HCT116 (cell line): ENCODE measurements at regions not wholly inside any gene's neighbourhood (a gene's known extent, or its start where the extent isn't known, plus 50 kb on each side); places are given as distances from the start of the nearest gene placed in this dataset.

Experiments used
- ATAC-seq: fragments of 200-7000 bp; cut with Tn5 transposase; 2 replicates; pipeline ENCODE4 v1.9.1; 2020; ENCODE audit warnings: mild to moderate bottlenecking, moderate library complexity
- BruUV-seq: library from RNA; stranded (reverse); fragments of 400-500 nt; replicated peaks from 2 replicates; lab custom pipeline; 2021; lab: Mats Ljungman, UMichigan
- CTCF ChIA-PET: fragments of 300-600 bp; sonication (Branson Sonifier 250); formaldehyde crosslinking; loops from one replicate; lab custom pipeline; 2021; ENCODE audit warnings: antibody characterized with exemption; lab: Charles Lee
- POLR2A ChIA-PET: fragments of 300-600, 350-600 bp; sonication (Branson Sonifier 250); formaldehyde crosslinking; loops from one replicate; lab custom pipeline; 2021; ENCODE audit warnings: antibody characterized with exemption; lab: Charles Lee
- RAD21 ChIA-PET, 2 experiments: fragments of 300-600 bp; sonication (Branson Sonifier 250); formaldehyde crosslinking; loops; one replicate each; lab custom pipeline; 2023; ENCODE audit warnings: low total read pairs in 2 of 2; ENCODE audit not compliant: uncharacterized antibody in 2 of 2, unreplicated experiment in 2 of 2, low non-redundant PET in 1 of 2; lab: Charles Lee
- DNase-seq: peaks from one replicate; pipeline ENCODE4 v3.0.0-alpha.2; 2010; ENCODE audit warnings: low read depth, low spot score
- H2AFZ ChIP-seq: fragments of 200-600 bp; shearing (Covaris generic), sonication (generic); 2 replicates; pipeline ENCODE4 v1.6.1; 2017; ENCODE audit warnings: low read depth, mixed run types, mixed read lengths, antibody characterized with exemption, low read length; ENCODE audit not compliant: poor library complexity, severe bottlenecking
- H3K27ac ChIP-seq: 2 replicates; pipeline ENCODE4 v1.5.1; 2012; ENCODE audit warnings: low read depth, low read length
- H3K27me3 ChIP-seq: fragments of 200-600 bp; sonication (generic); 2 replicates; pipeline ENCODE4 v1.6.1; 2016; ENCODE audit warnings: mixed run types, low read length, mixed read lengths; ENCODE audit not compliant: insufficient read depth
- H3K36me3 ChIP-seq, 2 experiments: fragments of 200-500 bp in 1 of 2; fragments of 200-600 bp in 1 of 2; sonication (Bioruptor generic) in 1 of 2; sonication (generic) in 1 of 2; 2 replicates each; pipeline versions ENCODE4 v1.5.1 to v1.6.1; 2014 to 2016; ENCODE audit warnings: low read length in 2 of 2, inconsistent platforms in 1 of 2, mixed read lengths in 1 of 2, mixed run types in 1 of 2; ENCODE audit not compliant: insufficient read depth in 2 of 2, control insufficient read depth in 1 of 2
- H3K4me1 ChIP-seq, 2 experiments: fragments of 200-600 bp in 1 of 2; sonication (generic) in 1 of 2; 2 replicates each; pipeline versions ENCODE4 v1.5.1 to v1.6.1; 2012 to 2017; ENCODE audit warnings: low read length in 2 of 2, inconsistent platforms in 1 of 2, mild to moderate bottlenecking in 1 of 2, mixed read lengths in 1 of 2, mixed run types in 1 of 2, moderate library complexity in 1 of 2; ENCODE audit not compliant: insufficient read depth in 2 of 2, control insufficient read depth in 1 of 2
- H3K4me2 ChIP-seq: fragments of 200-600 bp; sonication (generic); 2 replicates; pipeline ENCODE4 v1.6.1; 2017; ENCODE audit warnings: mixed run types, low read length, mixed read lengths
- H3K4me3 ChIP-seq, 2 experiments: fragments of 200-600 bp in 1 of 2; sonication (generic) in 1 of 2; replicated peaks in 1 of 2; 2 replicates each; pipeline ENCODE4 v1.5.1; 2011 to 2016; ENCODE audit warnings: low read length in 2 of 2, control low read depth in 1 of 2, low read depth in 1 of 2, mild to moderate bottlenecking in 1 of 2, mixed read lengths in 1 of 2, mixed run types in 1 of 2
- H3K79me2 ChIP-seq: fragments of 200-600 bp; sonication (generic); 2 replicates; pipeline ENCODE4 v1.6.1; 2017; ENCODE audit warnings: mild to moderate bottlenecking, mixed run types, low read length, moderate library complexity, mixed read lengths; ENCODE audit not compliant: insufficient read depth
- H3K9ac ChIP-seq: fragments of 200-600 bp; sonication (generic); 2 replicates; pipeline ENCODE4 v1.6.1; 2016; ENCODE audit warnings: low read length, mixed read lengths
- H3K9me2 ChIP-seq: fragments of 200-600 bp; sonication (generic), shearing (Covaris generic); 2 replicates; pipeline ENCODE4 v1.6.1; 2017; ENCODE audit warnings: mixed run types, mild to moderate bottlenecking, moderate library complexity; ENCODE audit not compliant: insufficient read depth
- H3K9me3 ChIP-seq, 2 experiments: fragments of 200-500 bp in 1 of 2; fragments of 200-600 bp in 1 of 2; sonication (Bioruptor generic) in 1 of 2; sonication (generic) in 1 of 2; 2 replicates each; pipeline ENCODE4 v1.6.1; 2014 to 2017; ENCODE audit warnings: low read length in 2 of 2, mixed read lengths in 2 of 2, inconsistent platforms in 1 of 2, low read depth in 1 of 2, mild to moderate bottlenecking in 1 of 2, mixed run types in 1 of 2, moderate library complexity in 1 of 2; ENCODE audit not compliant: control insufficient read depth in 1 of 2, insufficient read depth in 1 of 2
- H4K20me1 ChIP-seq: fragments of 200-600 bp; sonication (generic), shearing (Covaris generic); 2 replicates; pipeline ENCODE4 v1.6.1; 2017; ENCODE audit warnings: mixed run types, mild to moderate bottlenecking, moderate library complexity; ENCODE audit not compliant: insufficient read depth
- CBX3 ChIP-seq: IDR thresholded peaks from 2 replicates; pipeline ENCODE4 v1.6.1; 2012; ENCODE audit warnings: low read depth
- CEBPB ChIP-seq: IDR thresholded peaks from 2 replicates; pipeline ENCODE4 v1.6.1; 2012; ENCODE audit warnings: low read depth
- EGR1 ChIP-seq: IDR thresholded peaks from 2 replicates; pipeline ENCODE4 v1.6.1; 2012; ENCODE audit warnings: low read depth
- EZH2 ChIP-seq: fragments of 200-600 bp; sonication (generic); IDR thresholded peaks from 2 replicates; pipeline ENCODE4 v1.6.1; 2017; ENCODE audit warnings: antibody characterized with exemption, mixed run types
- EZH2phosphoT487 ChIP-seq: fragments of 200-600 bp; IDR thresholded peaks from 2 replicates; pipeline ENCODE4 v1.6.1; 2018; ENCODE audit warnings: antibody characterized with exemption, borderline replicate concordance
- FOSL1 ChIP-seq: IDR thresholded peaks from 2 replicates; pipeline ENCODE4 v1.6.1; 2012; ENCODE audit warnings: low read depth
- JUND ChIP-seq: IDR thresholded peaks from 2 replicates; pipeline ENCODE4 v1.6.1; 2012
- MAX ChIP-seq: IDR thresholded peaks from 2 replicates; pipeline ENCODE4 v1.6.1; 2012
- POLR2A ChIP-seq: IDR thresholded peaks from 2 replicates; pipeline ENCODE4 v1.7.0; 2011; ENCODE audit warnings: borderline replicate concordance; ENCODE audit not compliant: insufficient read depth, insufficient read length; ENCODE audit errors: extremely low read depth
- POLR2AphosphoS5 ChIP-seq: IDR thresholded peaks from 2 replicates; pipeline ENCODE4 v1.6.1; 2011; ENCODE audit warnings: mild to moderate bottlenecking, low read depth, low read length, moderate library complexity
- RAD21 ChIP-seq: IDR thresholded peaks from 2 replicates; pipeline ENCODE4 v1.6.1; 2012; ENCODE audit warnings: low read depth, mild to moderate bottlenecking
- SIN3A ChIP-seq: IDR thresholded peaks from 2 replicates; pipeline ENCODE4 v1.6.1; 2012; ENCODE audit warnings: low read depth
- SP1 ChIP-seq: IDR thresholded peaks from 2 replicates; pipeline ENCODE4 v1.6.1; 2012; ENCODE audit warnings: low read depth
- SRF ChIP-seq: IDR thresholded peaks from 2 replicates; pipeline ENCODE4 v1.6.1; 2012; ENCODE audit warnings: low read depth
- TCF7L2 ChIP-seq: IDR thresholded peaks from 2 replicates; pipeline ENCODE4 v1.7.0; 2011; ENCODE audit warnings: borderline replicate concordance, inconsistent platforms; ENCODE audit not compliant: insufficient read depth, insufficient read length; ENCODE audit errors: extremely low read depth
- YY1 ChIP-seq: IDR thresholded peaks from 2 replicates; pipeline ENCODE4 v1.6.1; 2011; ENCODE audit warnings: low read length, low read depth, moderate library complexity, mild to moderate bottlenecking; ENCODE audit not compliant: insufficient replicate concordance; ENCODE audit errors: extremely low read depth
- ZBTB33 ChIP-seq: IDR thresholded peaks from 2 replicates; pipeline ENCODE4 v1.6.1; 2011; ENCODE audit warnings: mild to moderate bottlenecking, low read length, moderate library complexity; ENCODE audit not compliant: insufficient replicate concordance; ENCODE audit errors: extremely low read depth
- ZFX ChIP-seq: fragments of 450-650 bp; IDR thresholded peaks from 2 replicates; pipeline ENCODE4 v1.6.1; 2017
- ZNF274 ChIP-seq: fragments of 200-500 bp; sonication (Bioruptor generic); IDR thresholded peaks from 2 replicates; pipeline ENCODE4 v1.6.1; 2014; ENCODE audit warnings: mild to moderate bottlenecking, low read depth, low read length, inconsistent platforms
- intact Hi-C: fragments of 100-400 bp; cut with micrococcal nuclease; formaldehyde crosslinking; loops from 2 replicates; pipeline ENCODE4 v1.10.0; 2022
- TF ChIP-seq, protein P1 (sequence below): IDR thresholded peaks from 2 replicates; pipeline ENCODE4 v1.6.1; 2012; ENCODE audit warnings: low read depth

DNA sequence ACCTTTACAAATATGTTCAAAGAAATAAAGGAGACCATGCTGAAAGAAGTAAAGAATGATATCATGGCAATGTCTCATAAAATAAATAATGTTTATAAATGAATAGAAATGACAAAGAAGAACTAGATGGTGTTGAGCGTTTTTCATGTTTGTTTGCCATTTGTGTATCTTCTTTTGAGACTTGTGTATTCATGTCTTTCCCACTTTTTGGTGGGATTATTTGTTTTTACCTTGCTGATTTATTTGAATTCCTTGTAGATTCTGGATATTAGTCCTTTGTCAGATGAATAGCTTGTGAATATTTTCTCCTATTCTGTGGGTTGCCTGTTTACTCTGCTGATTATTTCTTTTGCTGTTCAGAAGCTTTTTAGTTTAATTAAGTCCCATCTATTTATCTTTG lies 732.4 kb downstream of the FAT4 start:
- TF ChIP-seq JUND (no peak), YY1 (no peak), RAD21 (no peak), SIN3A (no peak), ZBTB33 (no peak), CBX3 (no peak), CEBPB (no peak), ZNF274 (no peak), ZFX (no peak), POLR2A (no peak), FOSL1 (no peak), EZH2phosphoT487 (no peak), EZH2 (no peak), SRF (no peak), SP1 (no peak), POLR2AphosphoS5 (no peak), MAX (no peak), TCF7L2 (no peak), EGR1 (no peak)
- TF ChIP-seq, protein P1, sequence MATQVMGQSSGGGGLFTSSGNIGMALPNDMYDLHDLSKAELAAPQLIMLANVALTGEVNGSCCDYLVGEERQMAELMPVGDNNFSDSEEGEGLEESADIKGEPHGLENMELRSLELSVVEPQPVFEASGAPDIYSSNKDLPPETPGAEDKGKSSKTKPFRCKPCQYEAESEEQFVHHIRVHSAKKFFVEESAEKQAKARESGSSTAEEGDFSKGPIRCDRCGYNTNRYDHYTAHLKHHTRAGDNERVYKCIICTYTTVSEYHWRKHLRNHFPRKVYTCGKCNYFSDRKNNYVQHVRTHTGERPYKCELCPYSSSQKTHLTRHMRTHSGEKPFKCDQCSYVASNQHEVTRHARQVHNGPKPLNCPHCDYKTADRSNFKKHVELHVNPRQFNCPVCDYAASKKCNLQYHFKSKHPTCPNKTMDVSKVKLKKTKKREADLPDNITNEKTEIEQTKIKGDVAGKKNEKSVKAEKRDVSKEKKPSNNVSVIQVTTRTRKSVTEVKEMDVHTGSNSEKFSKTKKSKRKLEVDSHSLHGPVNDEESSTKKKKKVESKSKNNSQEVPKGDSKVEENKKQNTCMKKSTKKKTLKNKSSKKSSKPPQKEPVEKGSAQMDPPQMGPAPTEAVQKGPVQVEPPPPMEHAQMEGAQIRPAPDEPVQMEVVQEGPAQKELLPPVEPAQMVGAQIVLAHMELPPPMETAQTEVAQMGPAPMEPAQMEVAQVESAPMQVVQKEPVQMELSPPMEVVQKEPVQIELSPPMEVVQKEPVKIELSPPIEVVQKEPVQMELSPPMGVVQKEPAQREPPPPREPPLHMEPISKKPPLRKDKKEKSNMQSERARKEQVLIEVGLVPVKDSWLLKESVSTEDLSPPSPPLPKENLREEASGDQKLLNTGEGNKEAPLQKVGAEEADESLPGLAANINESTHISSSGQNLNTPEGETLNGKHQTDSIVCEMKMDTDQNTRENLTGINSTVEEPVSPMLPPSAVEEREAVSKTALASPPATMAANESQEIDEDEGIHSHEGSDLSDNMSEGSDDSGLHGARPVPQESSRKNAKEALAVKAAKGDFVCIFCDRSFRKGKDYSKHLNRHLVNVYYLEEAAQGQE: no peak
- H3K4me2 ChIP-seq: no peak overlapping the region
- intact Hi-C loops: no loop called here
- H3K27ac ChIP-seq: no peak overlapping the region
- ChIA-PET RAD21 (no interaction called here), POLR2A (no interaction called here), CTCF (no interaction called here)
- no peak overlapping the region for H3K9ac ChIP-seq
- no peaks in the 10 kb centered on the region for H3K27me3 ChIP-seq
- ATAC-seq: no peak
- no peaks in the 10 kb centered on the region for H3K9me2 ChIP-seq
- H3K4me3 ChIP-seq: no peak overlapping the region
- no peaks in the 10 kb centered on the region for H3K36me3 ChIP-seq
- DNase-seq: no peak
- H3K9me3 ChIP-seq: no peaks in the 10 kb centered on the region
- H4K20me1 ChIP-seq: no peaks in the 10 kb centered on the region
- BruUV-seq: no TSS peak
- no peak overlapping the region for H2AFZ ChIP-seq
- no peaks in the 10 kb centered on the region for H3K4me1 ChIP-seq
- no peaks in the 10 kb centered on the region for H3K79me2 ChIP-seq
